Endothelial cell of umbilical vein (primary cell): ENCODE measurements at regions not wholly inside any gene's neighbourhood (a gene's known extent, or its start where the extent isn't known, plus 50 kb on each side); places are given as distances from the start of the nearest gene placed in this dataset.

Source experiments
- BruUV-seq: library from RNA; stranded (reverse); fragments of 400-500 nt; replicated peaks from 2 replicates; lab custom pipeline; 2021; lab: Mats Ljungman, UMichigan
- CTCF ChIA-PET: fragments of 300-600, 350-600 bp; sonication (Branson Sonifier 250); formaldehyde crosslinking; loops from one replicate; lab custom pipeline; 2021; ENCODE audit warnings: antibody characterized with exemption, inconsistent platforms; lab: Charles Lee
- POLR2A ChIA-PET: fragments of 300-600, 350-600 bp; sonication (Branson Sonifier 250); formaldehyde crosslinking; loops from one replicate; lab custom pipeline; 2021; ENCODE audit warnings: antibody characterized with exemption, inconsistent platforms; lab: Charles Lee
- DNase-seq: peaks from one replicate; pipeline ENCODE4 v3.0.0-alpha.2; 2011; ENCODE audit warnings: low read depth, low spot score
- FAIRE-seq: peaks from 2 replicates; lab custom pipeline; 2011; peaks lifted over from hg19 to GRCh38; lab: Jason Lieb, UNC
- H2AFZ ChIP-seq: 2 replicates; pipeline ENCODE4 v1.6.0; 2012; ENCODE audit warnings: low read depth, low read length, control low read depth, inconsistent platforms
- H3K27ac ChIP-seq: 2 replicates; pipeline ENCODE4 v1.5.1; 2011; ENCODE audit warnings: low read depth, mild to moderate bottlenecking, control low read depth, low read length, moderate library complexity; ENCODE audit not compliant: insufficient read depth
- H3K27me3 ChIP-seq, 2 experiments: 2 replicates each; pipeline versions ENCODE4 v1.6.0 to v1.6.1; 2011; ENCODE audit warnings: low read length in 2 of 2, mixed read lengths in 1 of 2; ENCODE audit not compliant: control insufficient read depth in 2 of 2, insufficient read depth in 2 of 2
- H3K36me3 ChIP-seq, 2 experiments: 2 replicates in 1 of 2; 3 replicates in 1 of 2; pipeline ENCODE4 v1.5.1; 2011; ENCODE audit warnings: low read length in 2 of 2, mild to moderate bottlenecking in 1 of 2, moderate library complexity in 1 of 2; ENCODE audit not compliant: control insufficient read depth in 2 of 2, insufficient read depth in 2 of 2; ENCODE audit errors: extremely low read depth in 1 of 2
- H3K4me1 ChIP-seq: 3 replicates; pipeline ENCODE4 v1.5.1; 2011; ENCODE audit warnings: mild to moderate bottlenecking, low read length; ENCODE audit not compliant: control insufficient read depth, insufficient read depth; ENCODE audit errors: extremely low read depth
- H3K4me2 ChIP-seq: 2 replicates; pipeline ENCODE4 v1.6.1; 2011; ENCODE audit warnings: low read length, control low read depth, mixed read lengths; ENCODE audit not compliant: insufficient read depth
- H3K4me3 ChIP-seq, 3 experiments: fragments of 200-600 bp in 1 of 3; sonication (generic), shearing (Covaris generic) in 1 of 3; replicated peaks in 1 of 3; 2 replicates each; pipeline ENCODE4 v1.5.1; 2011 to 2016; ENCODE audit warnings: control low read depth in 3 of 3, low read length in 3 of 3, mild to moderate bottlenecking in 2 of 3, inconsistent platforms in 1 of 3, low read depth in 1 of 3, moderate library complexity in 1 of 3; ENCODE audit not compliant: insufficient read depth in 1 of 3
- H3K79me2 ChIP-seq: 2 replicates; pipeline ENCODE4 v1.6.0; 2012; ENCODE audit warnings: low read length, inconsistent platforms; ENCODE audit not compliant: control insufficient read depth, insufficient read depth
- H3K9ac ChIP-seq: replicated peaks from 2 replicates; pipeline ENCODE3; 2011; ENCODE audit warnings: low read length, control low read depth; ENCODE audit not compliant: insufficient read depth; ENCODE audit errors: extremely low read depth
- H3K9me1 ChIP-seq: replicated peaks from 3 replicates; pipeline ENCODE4 v1.6.0; 2011; ENCODE audit warnings: mild to moderate bottlenecking, low read length; ENCODE audit not compliant: control insufficient read depth, insufficient read depth; ENCODE audit errors: extremely low read depth
- H3K9me3 ChIP-seq: replicated peaks from 2 replicates; pipeline ENCODE4 v1.5.1; 2012; ENCODE audit warnings: low read length, inconsistent platforms; ENCODE audit not compliant: control insufficient read depth, insufficient read depth
- H4K20me1 ChIP-seq: replicated peaks from 2 replicates; pipeline ENCODE3; 2011; ENCODE audit warnings: mild to moderate bottlenecking, low read length; ENCODE audit not compliant: control insufficient read depth, insufficient read depth; ENCODE audit errors: extremely low read depth
- CTCF ChIP-seq, 2 donors: IDR thresholded peaks; 1 replicate in 1 of 2; 2 replicates in 1 of 2; pipeline ENCODE4 v1.5.1; 2011; ENCODE audit warnings: low read length in 2 of 2, mild to moderate bottlenecking in 2 of 2, moderate library complexity in 2 of 2, control low read depth in 1 of 2, inconsistent platforms in 1 of 2, low read depth in 1 of 2; ENCODE audit not compliant: insufficient read depth in 1 of 2; ENCODE audit errors: extremely low read depth in 1 of 2
- EZH2 ChIP-seq: IDR thresholded peaks from 2 replicates; pipeline ENCODE4 v1.6.1; 2012; ENCODE audit warnings: borderline replicate concordance, low read depth, mild to moderate bottlenecking, moderate library complexity, low read length, inconsistent platforms; ENCODE audit not compliant: severe bottlenecking
- FOS ChIP-seq: IDR thresholded peaks from 2 replicates; pipeline ENCODE4 v1.6.1; 2011; ENCODE audit warnings: mild to moderate bottlenecking, low read length, moderate library complexity, borderline replicate concordance; ENCODE audit not compliant: insufficient read depth
- GATA2 ChIP-seq: IDR thresholded peaks from 2 replicates; pipeline ENCODE4 v1.7.0; 2011; ENCODE audit warnings: low read depth, mild to moderate bottlenecking, moderate library complexity, mixed read lengths, low read length; ENCODE audit not compliant: insufficient read length, insufficient read depth
- JUN ChIP-seq: IDR thresholded peaks from 2 replicates; pipeline ENCODE4 v1.6.1; 2011; ENCODE audit warnings: borderline replicate concordance, low read depth; ENCODE audit not compliant: insufficient read length, insufficient read depth
- MYC ChIP-seq: IDR thresholded peaks from one replicate; pipeline ENCODE4 v1.6.1; 2011; ENCODE audit warnings: mild to moderate bottlenecking, low read depth, low read length
- POLR2A ChIP-seq: IDR thresholded peaks from 2 replicates; pipeline ENCODE4 v1.6.1; 2012; ENCODE audit warnings: low read depth, mild to moderate bottlenecking, control low read depth, low read length
- POLR2AphosphoS5 ChIP-seq: IDR thresholded peaks from 2 replicates; pipeline ENCODE4 v1.6.1; 2012; ENCODE audit warnings: low read depth, mild to moderate bottlenecking, control low read depth, low read length, moderate library complexity; ENCODE audit not compliant: insufficient read depth
- dilution Hi-C: fragments of 300-500 bp; cut with MboI; formaldehyde crosslinking; loops from one replicate; pipeline ENCODE4 v1.15.0; 2019; ENCODE audit warnings: low sequenced_read_pairs; ENCODE audit not compliant: extremely low pct_ligation_motif_present
- intact Hi-C: fragments of 100-400 bp; cut with micrococcal nuclease; formaldehyde crosslinking; loops from one replicate; pipeline ENCODE4 v1.10.0; 2022

GRCh38 chrX:79243691-79244090 lies 99.2 kb downstream of the GPR174 start:
- CTCF ChIA-PET, result no interaction called here
- dilution Hi-C loops, result no loop called here
- no TSS peak for BruUV-seq

GRCh38 chrX:79235899-79236298 lies 91.4 kb downstream of the GPR174 start:
- H3K4me3 ChIP-seq, result no peak overlapping the region
- no peaks in the 10 kb centered on the region for H3K36me3 ChIP-seq
- no peaks in the 10 kb centered on the region for H3K9me3 ChIP-seq
- DNase-seq, result no peak
- H3K9ac ChIP-seq, result no peak overlapping the region
- CTCF ChIA-PET, result no interaction called here
- H3K9me1 ChIP-seq, result no peaks in the 10 kb centered on the region
- H4K20me1 ChIP-seq, result no peaks in the 10 kb centered on the region
- no peak overlapping the region for H2AFZ ChIP-seq
- no peaks in the 10 kb centered on the region for H3K27me3 ChIP-seq
- no peaks in the 10 kb centered on the region for H3K4me1 ChIP-seq
- BruUV-seq, result no TSS peak
- no peak overlapping the region for H3K4me2 ChIP-seq
- no peaks in the 10 kb centered on the region for H3K79me2 ChIP-seq
- FAIRE-seq, result no peak
- intact Hi-C loops, result no loop called here
- no peak overlapping the region for H3K27ac ChIP-seq
- TF ChIP-seq GATA2 (no peak), EZH2 (no peak), MYC (no peak), CTCF (IDR thresholded peaks at IDR 0.05; ENCODE audit: extremely low read depth in 1 of 2, insufficient read depth in 1 of 2, low read depth in 1 of 2, low read length in 2 of 2) (no peak), FOS (no peak), POLR2A (no peak), JUN (no peak), POLR2AphosphoS5 (no peak)
- dilution Hi-C loops, result no loop called here
- POLR2A ChIA-PET, result no interaction called here

More at GRCh38 chrX:79243691-79244090, 99.2 kb downstream of the GPR174 start:
- H3K36me3 ChIP-seq, result no peaks in the 10 kb centered on the region
- no peak overlapping the region for H2AFZ ChIP-seq
- FAIRE-seq (no peak), DNase-seq (no peak)
- H3K9me1 ChIP-seq, result no peaks in the 10 kb centered on the region
- H3K4me3 ChIP-seq, result no peak overlapping the region
- H3K79me2 ChIP-seq, result no peaks in the 10 kb centered on the region
- no peaks in the 10 kb centered on the region for H4K20me1 ChIP-seq
- no peak overlapping the region for H3K4me2 ChIP-seq
- no peak for TF ChIP-seq FOS
- POLR2A ChIA-PET, result no interaction called here
- no peaks in the 10 kb centered on the region for H3K9me3 ChIP-seq
- H3K27me3 ChIP-seq, result no peaks in the 10 kb centered on the region
- no peaks in the 10 kb centered on the region for H3K4me1 ChIP-seq
- no peak overlapping the region for H3K9ac ChIP-seq
- H3K27ac ChIP-seq, result no peak overlapping the region
- intact Hi-C loops, result no loop called here
